Neural cell (in vitro differentiated cells): ENCODE measurements at regions not wholly inside any gene's neighbourhood (a gene's known extent, or its start where the extent isn't known, plus 50 kb on each side); places are given as distances from the start of the nearest gene placed in this dataset.

Experiments
- H2AFZ ChIP-seq: fragments of 200-600, 300-800 bp; sonication (generic), shearing (Covaris generic); 2 replicates; pipeline ENCODE4 v1.6.0; 2014; ENCODE audit warnings: low read depth, mild to moderate bottlenecking, antibody characterized with exemption, low read length, moderate library complexity
- H3F3A ChIP-seq: fragments of 200-600 bp; shearing (Covaris generic); 2 replicates; pipeline ENCODE4 v1.6.1; 2016; ENCODE audit warnings: mild to moderate bottlenecking, moderate library complexity, mixed read lengths, antibody characterized with exemption, low read length; ENCODE audit not compliant: insufficient read depth, poor library complexity, severe bottlenecking
- H3K27ac ChIP-seq: fragments of 200-600, 300-800 bp; sonication (generic), shearing (Covaris generic); 2 replicates; pipeline ENCODE4 v1.5.1; 2014; ENCODE audit warnings: mild to moderate bottlenecking, low read length, moderate library complexity
- H3K27me3 ChIP-seq: fragments of 300-800, 200-600 bp; sonication (generic), shearing (Covaris generic); 2 replicates; pipeline ENCODE4 v1.6.0; 2014; ENCODE audit warnings: mild to moderate bottlenecking, low read depth, low read length, moderate library complexity; ENCODE audit not compliant: insufficient read depth
- H3K36me3 ChIP-seq: fragments of 300-800, 200-600 bp; sonication (generic), shearing (Covaris generic); 2 replicates; pipeline ENCODE4 v1.5.1; 2014; ENCODE audit warnings: mild to moderate bottlenecking, antibody characterized with exemption, low read length, moderate library complexity; ENCODE audit not compliant: insufficient read depth
- H3K4me2 ChIP-seq: fragments of 300-800, 200-600 bp; sonication (generic), shearing (Covaris generic); 2 replicates; pipeline ENCODE4 v1.6.0; 2014; ENCODE audit warnings: mild to moderate bottlenecking, low read length
- H3K4me3 ChIP-seq: fragments of 300-800, 200-600 bp; sonication (generic), shearing (Covaris generic); 2 replicates; pipeline ENCODE4 v1.5.1; 2014; ENCODE audit warnings: mild to moderate bottlenecking, low read length, moderate library complexity
- H3K79me2 ChIP-seq: fragments of 200-600 bp; shearing (Covaris generic); replicated peaks from 2 replicates; pipeline ENCODE4 v1.6.0; 2014; ENCODE audit warnings: mild to moderate bottlenecking, low read length, moderate library complexity; ENCODE audit not compliant: insufficient read depth
- H3K9ac ChIP-seq: fragments of 300-800, 200-600 bp; sonication (generic), shearing (Covaris generic); 2 replicates; pipeline ENCODE4 v1.6.1; 2016; ENCODE audit warnings: mild to moderate bottlenecking, low read length, mixed read lengths
- H3K9me2 ChIP-seq: fragments of 200-600 bp; shearing (Covaris generic); 2 replicates; pipeline ENCODE4 v1.6.1; 2016; ENCODE audit warnings: mild to moderate bottlenecking, low read length, mixed read lengths; ENCODE audit not compliant: insufficient read depth
- H3K9me3 ChIP-seq: fragments of 200-600, 300-800 bp; sonication (generic), shearing (Covaris generic); 2 replicates; pipeline ENCODE4 v1.6.1; 2016; ENCODE audit warnings: mild to moderate bottlenecking, mixed run types, low read length, moderate library complexity, mixed read lengths
- H4K20me1 ChIP-seq: fragments of 200-600 bp; shearing (Covaris generic); 2 replicates; pipeline ENCODE4 v1.6.1; 2016; ENCODE audit warnings: mild to moderate bottlenecking, mixed run types; ENCODE audit not compliant: insufficient read depth
- CTCF ChIP-seq: fragments of 450-650 bp; IDR thresholded peaks from 2 replicates; pipeline ENCODE4 v1.5.1; 2014; ENCODE audit warnings: antibody characterized with exemption, mild to moderate bottlenecking, moderate library complexity; ENCODE audit not compliant: poor library complexity, severe bottlenecking
- EP300 ChIP-seq: fragments of 450-650 bp; conservative IDR thresholded peaks from 2 replicates; pipeline ENCODE4 v1.6.1; 2014; ENCODE audit warnings: antibody characterized with exemption, mild to moderate bottlenecking, moderate library complexity; ENCODE audit not compliant: poor library complexity, severe bottlenecking
- EZH2 ChIP-seq: fragments of 200-600, 300-800 bp; shearing (Covaris generic), sonication (generic); IDR thresholded peaks from 2 replicates; pipeline ENCODE4 v1.6.1; 2014; ENCODE audit warnings: antibody characterized with exemption, low read length, borderline replicate concordance, mild to moderate bottlenecking; ENCODE audit not compliant: insufficient read depth, poor library complexity, severe bottlenecking
- MXI1 ChIP-seq: fragments of 450-650 bp; conservative IDR thresholded peaks from 2 replicates; pipeline ENCODE4 v1.6.1; 2014; ENCODE audit warnings: antibody characterized with exemption, mild to moderate bottlenecking; ENCODE audit not compliant: poor library complexity, severe bottlenecking
- POLR2AphosphoS5 ChIP-seq: IDR thresholded peaks from 2 replicates; pipeline ENCODE4 v1.6.1; 2012
- RAD21 ChIP-seq: fragments of 450-650 bp; conservative IDR thresholded peaks from 2 replicates; pipeline ENCODE4 v1.6.1; 2014; ENCODE audit warnings: antibody characterized with exemption, mild to moderate bottlenecking, moderate library complexity
- REST ChIP-seq: IDR thresholded peaks from 2 replicates; pipeline ENCODE4 v1.6.1; 2012; ENCODE audit warnings: borderline replicate concordance
- SMC3 ChIP-seq: fragments of 450-650 bp; conservative IDR thresholded peaks from 2 replicates; pipeline ENCODE4 v1.6.1; 2014; ENCODE audit warnings: antibody characterized with exemption, mild to moderate bottlenecking, moderate library complexity; ENCODE audit not compliant: poor library complexity
- TAF1 ChIP-seq: IDR thresholded peaks from 2 replicates; pipeline ENCODE4 v1.6.1; 2012; ENCODE audit warnings: low read depth

- no peak overlapping the region for H3K27ac ChIP-seq
- TF ChIP-seq EP300 (no peak), POLR2AphosphoS5 (no peak), RAD21 (no peak), REST (no peak), CTCF (no peak), EZH2 (no peak), SMC3 (no peak), MXI1 (no peak), TAF1 (no peak)
These were observed 148.4 kb downstream of the URI1 start for GRCh38 chr19:30090476-30090875.

GRCh38 chr19:30090963-30091362 lies 148.9 kb downstream of the URI1 start:
- H3F3A ChIP-seq = no peaks in the 10 kb centered on the region
- H3K79me2 ChIP-seq = no peaks in the 10 kb centered on the region
- H3K4me3 ChIP-seq = no peak overlapping the region
- TF ChIP-seq POLR2AphosphoS5 = no peak
- TF ChIP-seq SMC3 = no peak
- TF ChIP-seq RAD21 = no peak
- no peak for TF ChIP-seq MXI1
- TF ChIP-seq CTCF = no peak
- no peak for TF ChIP-seq REST
- no peak for TF ChIP-seq EZH2
- no peaks in the 10 kb centered on the region for H3K9me3 ChIP-seq
- no peaks in the 10 kb centered on the region for H3K9me2 ChIP-seq
- H3K27me3 ChIP-seq = no peaks in the 10 kb centered on the region
- no peak overlapping the region for H2AFZ ChIP-seq
- no peaks in the 10 kb centered on the region for H3K36me3 ChIP-seq
- H4K20me1 ChIP-seq = no peaks in the 10 kb centered on the region
- no peak overlapping the region for H3K4me2 ChIP-seq
- H3K27ac ChIP-seq = no peak overlapping the region
- H3K9ac ChIP-seq = no peak overlapping the region

More at GRCh38 chr19:30090476-30090875, 148.4 kb downstream of the URI1 start:
- no peaks in the 10 kb centered on the region for H3F3A ChIP-seq
- no peaks in the 10 kb centered on the region for H3K36me3 ChIP-seq
- H3K9ac ChIP-seq = no peak overlapping the region
- no peaks in the 10 kb centered on the region for H3K79me2 ChIP-seq
- no peaks in the 10 kb centered on the region for H3K9me3 ChIP-seq
- no peaks in the 10 kb centered on the region for H4K20me1 ChIP-seq
- H3K27me3 ChIP-seq = no peaks in the 10 kb centered on the region
- no peak overlapping the region for H3K4me2 ChIP-seq
- H3K9me2 ChIP-seq = no peaks in the 10 kb centered on the region
- no peak overlapping the region for H3K4me3 ChIP-seq
- H2AFZ ChIP-seq = no peak overlapping the region
